Hepatocyte (in vitro differentiated cells): ENCODE measurements at regions not wholly inside any gene's neighbourhood (a gene's known extent, or its start where the extent isn't known, plus 50 kb on each side); places are given as distances from the start of the nearest gene placed in this dataset.

Experiments used
- CTCF ChIP-seq: fragments of 200-600 bp; sonication (generic); IDR thresholded peaks from 2 replicates; pipeline ENCODE4 v1.5.1; 2016; ENCODE audit warnings: antibody characterized with exemption, mild to moderate bottlenecking; ENCODE audit not compliant: poor library complexity
- EZH2 ChIP-seq: fragments of 200-600 bp; sonication (generic); IDR thresholded peaks from 2 replicates; pipeline ENCODE4 v1.6.1; 2016; ENCODE audit warnings: antibody characterized with exemption, mild to moderate bottlenecking, borderline replicate concordance

- TF ChIP-seq CTCF, result no peak
- no peak for TF ChIP-seq EZH2
Observed at GRCh38 chr6:73954881-73955280, 258.9 kb downstream of the CD109 start.
